Immature natural killer cell (primary cell): ENCODE measurements at regions not wholly inside any gene's neighbourhood (a gene's known extent, or its start where the extent isn't known, plus 50 kb on each side); places are given as distances from the start of the nearest gene placed in this dataset.

Source experiments
- DNase-seq, 3 donors: peaks; one replicate each; pipeline ENCODE4 v3.0.0; 2022; ENCODE audit warnings: mixed read lengths in 1 of 3
- H3K27ac Mint-ChIP-seq, 6 donors: one replicate each; pipeline ENCODE4 v1.8.0; 2020; ENCODE audit warnings: mixed read lengths in 6 of 6, mild to moderate bottlenecking in 5 of 6, inconsistent platforms in 4 of 6, moderate library complexity in 3 of 6
- H3K27me3 Mint-ChIP-seq, 3 donors: one replicate each; pipeline ENCODE4 v1.8.0; 2020 to 2021; ENCODE audit warnings: low read depth in 3 of 3, mild to moderate bottlenecking in 3 of 3, mixed read lengths in 3 of 3, moderate library complexity in 3 of 3, inconsistent platforms in 1 of 3
- H3K36me3 Mint-ChIP-seq, 3 donors: one replicate each; pipeline ENCODE4 v1.8.0; 2020; ENCODE audit warnings: mixed read lengths in 3 of 3, inconsistent platforms in 2 of 3, mild to moderate bottlenecking in 2 of 3
- H3K4me1 Mint-ChIP-seq, 2 donors: one replicate each; pipeline ENCODE4 v1.8.0; 2020; ENCODE audit warnings: inconsistent platforms in 2 of 2, mild to moderate bottlenecking in 2 of 2, mixed read lengths in 2 of 2, moderate library complexity in 1 of 2
- H3K4me3 Mint-ChIP-seq, 5 donors: one replicate each; pipeline ENCODE4 v1.8.0; 2020; ENCODE audit warnings: mild to moderate bottlenecking in 5 of 5, mixed read lengths in 5 of 5, inconsistent platforms in 3 of 5, moderate library complexity in 3 of 5
- H3K9me3 Mint-ChIP-seq, 6 donors: one replicate each; pipeline ENCODE4 v1.8.0; 2020; ENCODE audit warnings: mild to moderate bottlenecking in 6 of 6, mixed read lengths in 6 of 6, inconsistent platforms in 4 of 6, moderate library complexity in 3 of 6

- H3K4me3 Mint-ChIP-seq, result no peak overlapping the region
- DNase-seq, result no peak
- no peak overlapping the region for H3K27ac Mint-ChIP-seq
- H3K9me3 Mint-ChIP-seq, result no peaks in the 10 kb centered on the region
- no peaks in the 10 kb centered on the region for H3K36me3 Mint-ChIP-seq
- peaks cover 0 to 8% (median 5%) of the 10 kb centered on the region in 3 donors for H3K27me3 Mint-ChIP-seq
- H3K4me1 Mint-ChIP-seq, result no peaks in the 10 kb centered on the region
These were observed 85.2 kb downstream of the HRH4 start for GRCh38 chr18:24545651-24546050.

GRCh38 chr18:24546307-24546706 lies 85.9 kb downstream of the HRH4 start:
- peaks cover 0 to 8% (median 6%) of the 10 kb centered on the region in 3 donors for H3K27me3 Mint-ChIP-seq
- H3K9me3 Mint-ChIP-seq, result no peaks in the 10 kb centered on the region
- no peaks in the 10 kb centered on the region for H3K4me1 Mint-ChIP-seq
- no peak overlapping the region for H3K27ac Mint-ChIP-seq
- DNase-seq, result no peak
- no peaks in the 10 kb centered on the region for H3K36me3 Mint-ChIP-seq
- H3K4me3 Mint-ChIP-seq, result no peak overlapping the region

GRCh38 chr18:24548583-24548982 lies 88.1 kb downstream of the HRH4 start:
- no peaks in the 10 kb centered on the region for H3K9me3 Mint-ChIP-seq
- no peak for DNase-seq
- no peaks in the 10 kb centered on the region for H3K4me1 Mint-ChIP-seq
- H3K4me3 Mint-ChIP-seq, result no peak overlapping the region
- H3K27ac Mint-ChIP-seq, result no peak overlapping the region
- H3K36me3 Mint-ChIP-seq, result no peaks in the 10 kb centered on the region
- H3K27me3 Mint-ChIP-seq, result peaks cover 0 to 6% (median 6%) of the 10 kb centered on the region in 3 donors

DNA sequence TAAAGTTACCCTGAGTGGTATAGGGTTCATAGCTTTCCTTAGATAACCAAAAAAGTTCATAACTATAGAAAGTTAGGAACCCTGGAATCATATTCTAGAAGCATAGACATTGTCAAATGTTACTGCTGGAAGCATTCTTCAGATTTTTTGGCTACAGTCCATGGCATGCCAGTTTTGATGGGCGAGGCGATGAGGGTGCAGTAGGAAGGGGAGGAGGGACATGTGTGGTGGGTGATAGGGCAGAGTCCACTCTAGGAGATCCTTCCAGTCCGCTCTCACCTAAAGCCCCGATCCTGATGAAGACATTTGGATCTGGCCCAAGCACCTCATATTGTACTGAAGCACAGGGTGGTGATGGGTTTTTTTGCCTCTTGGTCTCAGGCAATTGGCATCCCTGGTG lies 91.8 kb downstream of the HRH4 start:
- H3K4me3 Mint-ChIP-seq, result no peak overlapping the region
- H3K4me1 Mint-ChIP-seq, result no peaks in the 10 kb centered on the region
- H3K36me3 Mint-ChIP-seq, result no peaks in the 10 kb centered on the region
- H3K27me3 Mint-ChIP-seq, result peaks cover 0 to 9% (median 8%) of the 10 kb centered on the region in 3 donors
- DNase-seq, result no peak
- no peaks in the 10 kb centered on the region for H3K9me3 Mint-ChIP-seq
- no peak overlapping the region for H3K27ac Mint-ChIP-seq

DNA sequence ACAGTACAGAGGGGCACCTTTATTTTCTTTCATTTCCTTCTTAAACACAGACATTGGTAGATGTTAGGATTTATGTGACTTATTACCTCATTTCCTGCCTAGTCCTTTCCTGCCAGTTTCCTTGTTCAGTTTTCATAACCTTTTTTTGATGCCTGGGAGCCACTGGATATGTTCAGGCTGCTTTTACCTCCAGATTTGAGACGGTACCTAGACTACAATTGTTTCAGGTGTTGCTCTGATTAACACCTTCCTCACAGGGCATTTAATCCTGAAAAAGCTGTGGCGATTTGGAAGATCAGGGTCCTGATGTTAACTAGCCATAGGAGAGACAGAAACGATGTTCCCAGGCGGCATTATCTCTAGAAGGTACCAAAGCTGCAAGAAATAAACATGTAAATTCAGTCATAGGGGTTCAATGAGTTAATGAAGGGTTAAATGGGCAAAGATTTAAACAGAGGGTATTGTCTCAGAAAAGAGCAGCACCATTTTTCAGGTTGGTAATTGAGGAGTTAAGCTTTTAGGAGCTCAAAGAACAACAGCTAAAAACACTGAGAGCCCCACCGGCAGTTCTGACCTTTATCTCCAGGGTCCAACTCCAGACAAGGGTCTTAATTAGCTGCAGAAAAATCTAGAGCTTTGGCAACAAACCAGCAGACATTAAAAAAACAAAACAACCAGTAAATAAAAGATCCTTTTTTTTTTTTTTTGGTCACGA lies 93.3 kb downstream of the HRH4 start:
- H3K4me3 Mint-ChIP-seq, result no peak overlapping the region

GRCh38 chr18:24558403-24558802 lies 98.0 kb downstream of the HRH4 start:
- H3K27me3 Mint-ChIP-seq, result peaks cover 2 to 8% (median 4%) of the 10 kb centered on the region in 3 donors
- no peaks in the 10 kb centered on the region for H3K4me1 Mint-ChIP-seq
- no peak for DNase-seq
- no peaks in the 10 kb centered on the region for H3K36me3 Mint-ChIP-seq
- H3K27ac Mint-ChIP-seq, result no peak overlapping the region
- no peaks in the 10 kb centered on the region for H3K9me3 Mint-ChIP-seq
- H3K4me3 Mint-ChIP-seq, result no peak overlapping the region

More for the DNA sequence above, 93.3 kb downstream of the HRH4 start:
- Mint-ChIP-seq H3K27me3 (peaks cover 0 to 9% (median 4%) of the 10 kb centered on the region in 3 donors), H3K36me3 (no peaks in the 10 kb centered on the region), H3K9me3 (no peaks in the 10 kb centered on the region), H3K27ac (no peak overlapping the region), H3K4me1 (no peaks in the 10 kb centered on the region)
- no peak for DNase-seq

- Mint-ChIP-seq H3K4me1 (no peaks in the 10 kb centered on the region), H3K27me3 (peaks cover 2 to 10% (median 4%) of the 10 kb centered on the region in 3 donors), H3K9me3 (no peaks in the 10 kb centered on the region), H3K4me3 (no peak overlapping the region), H3K36me3 (no peaks in the 10 kb centered on the region), H3K27ac (no peak overlapping the region)
- no peak for DNase-seq
These were observed 99.1 kb downstream of the HRH4 start for GRCh38 chr18:24559526-24559925.

GRCh38 chr18:24560511-24560981 lies 100.1 kb downstream of the HRH4 start:
- DNase-seq, result no peak
- Mint-ChIP-seq H3K27ac (no peak overlapping the region), H3K36me3 (no peaks in the 10 kb centered on the region), H3K4me1 (no peaks in the 10 kb centered on the region), H3K9me3 (no peaks in the 10 kb centered on the region), H3K27me3 (peaks cover 2 to 13% (median 4%) of the 10 kb centered on the region in 3 donors), H3K4me3 (no peak overlapping the region)

DNA sequence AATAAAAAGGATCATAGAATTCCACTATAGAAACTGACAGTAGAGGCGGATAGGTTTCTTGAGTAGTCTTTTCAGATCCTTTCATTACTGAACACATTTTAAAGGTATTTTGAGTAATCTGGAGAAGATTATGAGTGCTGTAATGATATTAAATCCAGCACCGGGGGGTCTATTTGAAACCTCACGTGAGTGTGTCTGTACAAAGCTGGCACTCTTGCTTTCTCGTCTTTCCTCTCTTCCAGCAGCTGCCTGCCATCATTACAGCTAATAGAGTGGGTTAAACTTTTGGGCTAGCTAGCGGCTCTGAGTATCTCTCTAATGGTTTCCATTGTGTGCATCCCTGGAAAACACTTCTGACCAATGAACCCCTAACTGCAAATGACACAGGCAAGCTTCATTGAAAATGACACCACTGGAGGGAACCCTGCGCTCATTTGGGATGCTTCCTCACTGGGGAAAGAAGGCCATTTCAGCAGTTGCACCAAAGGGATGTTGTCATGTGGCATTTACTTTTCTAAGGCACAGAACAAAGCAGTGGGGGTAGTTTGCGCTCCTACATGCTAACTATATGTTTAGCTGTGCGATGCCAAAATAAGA lies 101.0 kb downstream of the HRH4 start:
- DNase-seq, result no peak
- no peak overlapping the region for H3K4me3 Mint-ChIP-seq

DNA sequence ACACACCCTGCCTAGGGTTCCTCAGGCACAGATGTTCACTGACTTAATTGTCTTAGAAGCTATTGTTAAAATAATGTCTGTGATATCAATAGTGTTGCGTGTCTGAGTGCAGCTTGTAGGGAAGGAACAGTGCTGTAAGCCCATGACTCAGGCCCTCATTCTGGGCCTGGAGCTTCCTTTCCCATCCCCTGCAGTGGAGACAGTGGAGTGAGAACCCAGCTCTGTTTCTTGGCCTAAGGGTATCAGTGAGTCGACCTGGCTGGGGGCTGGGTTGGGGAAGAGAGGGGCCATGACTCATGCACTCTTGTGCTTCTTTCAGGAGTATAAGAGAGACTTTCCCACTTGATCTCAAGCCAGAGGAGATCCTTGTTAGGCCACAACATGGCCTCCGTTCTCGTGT lies 106.8 kb downstream of the HRH4 start:
- Mint-ChIP-seq H3K27ac (no peak overlapping the region), H3K9me3 (no peaks in the 10 kb centered on the region), H3K4me1 (no peaks in the 10 kb centered on the region), H3K27me3 (peaks cover 0 to 7% (median 2%) of the 10 kb centered on the region in 3 donors), H3K36me3 (no peaks in the 10 kb centered on the region), H3K4me3 (no peak overlapping the region)
- no peak for DNase-seq

More for the DNA sequence above, 101.0 kb downstream of the HRH4 start:
- Mint-ChIP-seq H3K27ac (no peak overlapping the region), H3K4me1 (no peaks in the 10 kb centered on the region), H3K9me3 (no peaks in the 10 kb centered on the region), H3K27me3 (peaks cover 2 to 11% (median 3%) of the 10 kb centered on the region in 3 donors), H3K36me3 (no peaks in the 10 kb centered on the region)

GRCh38 chr18:24570716-24571115 lies 110.3 kb downstream of the HRH4 start:
- no peak for DNase-seq
- Mint-ChIP-seq H3K27ac (no peak overlapping the region), H3K9me3 (peaks cover 0 to 25% (median 6%) of the 10 kb centered on the region in 6 donors), H3K27me3 (peaks cover 0 to 4% (median 3%) of the 10 kb centered on the region in 3 donors), H3K4me1 (no peaks in the 10 kb centered on the region), H3K36me3 (peaks cover 0 to 3% (median 0%) of the 10 kb centered on the region in 3 donors), H3K4me3 (no peak overlapping the region)

DNA sequence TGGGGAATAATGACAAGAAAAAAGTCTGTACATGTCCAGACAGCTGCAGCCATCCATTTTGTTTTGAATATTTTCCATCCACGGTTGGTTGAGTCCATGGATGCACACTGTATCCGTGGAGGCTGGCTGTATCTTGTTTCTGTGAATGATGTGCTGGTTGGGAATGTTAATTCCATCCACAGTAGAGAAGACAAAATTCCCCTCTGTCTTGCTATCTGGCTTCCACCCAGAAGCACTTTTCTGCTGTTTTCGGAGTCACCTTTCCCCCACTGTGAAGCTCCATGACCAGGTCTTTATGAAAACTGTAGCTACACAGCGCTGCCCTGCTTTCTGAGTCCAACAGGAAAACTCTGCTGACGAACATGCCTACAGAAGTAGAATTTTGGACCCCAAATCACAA lies 122.3 kb downstream of the HRH4 start:
- no peaks in the 10 kb centered on the region for H3K4me1 Mint-ChIP-seq

DNA sequence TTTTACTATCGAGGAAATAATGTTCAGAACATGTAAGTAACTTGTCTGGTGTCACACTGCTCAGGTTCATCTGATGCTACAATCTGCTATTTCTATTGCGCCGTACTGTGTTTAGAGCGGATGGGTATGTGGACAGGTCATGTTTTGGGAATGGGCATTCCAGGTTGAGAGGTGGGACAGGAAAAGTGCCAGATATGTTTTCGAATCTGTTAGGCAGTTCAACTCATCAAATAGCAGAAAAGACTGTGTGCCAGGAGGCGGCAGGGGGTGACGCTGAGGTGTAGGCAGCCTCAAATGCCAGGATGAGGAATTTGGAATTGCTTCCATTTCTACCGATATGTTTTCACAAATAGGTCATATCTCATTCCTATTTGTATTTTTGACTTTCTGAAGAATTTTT lies 123.8 kb downstream of the HRH4 start:
- no peak overlapping the region for H3K27ac Mint-ChIP-seq
- peaks cover 0 to 15% (median 3%) of the 10 kb centered on the region in 3 donors for H3K27me3 Mint-ChIP-seq
- H3K36me3 Mint-ChIP-seq, result no peaks in the 10 kb centered on the region
- no peak overlapping the region for H3K4me3 Mint-ChIP-seq
- DNase-seq, result no peak
- no peaks in the 10 kb centered on the region for H3K4me1 Mint-ChIP-seq
- H3K9me3 Mint-ChIP-seq, result no peaks in the 10 kb centered on the region

More for the DNA sequence above, 122.3 kb downstream of the HRH4 start:
- no peak for DNase-seq
- Mint-ChIP-seq H3K4me3 (no peak overlapping the region), H3K27me3 (peaks cover 2 to 11% (median 5%) of the 10 kb centered on the region in 3 donors), H3K9me3 (no peaks in the 10 kb centered on the region), H3K27ac (no peak overlapping the region), H3K36me3 (no peaks in the 10 kb centered on the region)

DNA sequence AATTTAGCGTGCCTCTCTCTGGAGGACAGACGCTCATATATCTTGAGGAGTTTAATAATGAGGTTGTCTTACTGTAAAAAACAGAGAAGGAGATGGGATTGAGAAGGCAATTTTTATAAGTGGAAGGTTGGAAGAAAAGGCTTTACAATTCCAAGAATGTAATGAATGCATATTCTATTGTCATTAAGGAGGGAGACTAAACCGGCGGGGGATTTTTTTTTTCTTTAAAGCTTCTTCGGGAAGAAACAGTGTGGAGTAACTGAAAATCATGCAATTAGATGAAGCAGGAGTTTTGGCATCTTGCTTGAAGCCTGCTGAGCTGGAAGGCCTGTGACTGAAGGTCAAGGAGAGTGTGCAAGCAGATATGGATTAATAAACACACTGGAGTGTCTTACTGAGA lies 124.4 kb downstream of the HRH4 start:
- Mint-ChIP-seq H3K4me1 (no peaks in the 10 kb centered on the region), H3K27me3 (peaks cover 0 to 18% (median 6%) of the 10 kb centered on the region in 3 donors), H3K27ac (no peak overlapping the region), H3K9me3 (no peaks in the 10 kb centered on the region), H3K4me3 (no peak overlapping the region), H3K36me3 (no peaks in the 10 kb centered on the region)
- DNase-seq, result no peak
